ENCODE measurements at regions not wholly inside any gene's neighbourhood (a gene's known extent, or its start where the extent isn't known, plus 50 kb on each side); places are given as distances from the start of the nearest gene placed in this dataset.

- no peak for TF ChIP-seq CTCF (IDR thresholded peaks at IDR 0.05; ENCODE audit: insufficient read depth, low read depth, low read length)
- TF ChIP-seq EZH2 (IDR thresholded peaks at IDR 0.05; ENCODE audit: insufficient read depth, low read length) = no peak
Measured at GRCh38 chr6:139925894-139926641, 551.6 kb upstream of the CITED2 start.
